Loucy (cell line): ENCODE measurements at regions not wholly inside any gene's neighbourhood (a gene's known extent, or its start where the extent isn't known, plus 50 kb on each side); places are given as distances from the start of the nearest gene placed in this dataset.

Experiments used
- CTCF ChIP-seq: fragments of 200-600 bp; sonication (generic); conservative IDR thresholded peaks from 2 replicates; pipeline ENCODE4 v1.5.1; 2014; ENCODE audit warnings: mild to moderate bottlenecking, antibody characterized with exemption, low read length
- EZH2phosphoT487 ChIP-seq: fragments of 200-600 bp; IDR thresholded peaks from 2 replicates; pipeline ENCODE4 v1.6.1; 2018; ENCODE audit warnings: antibody characterized with exemption, mild to moderate bottlenecking, moderate library complexity, borderline replicate concordance

GRCh38 chr2:75278314-75278713 lies 79.0 kb upstream of the TACR1 start:
- TF ChIP-seq CTCF (no peak), EZH2phosphoT487 (no peak)
